ENCODE measurements at regions not wholly inside any gene's neighbourhood (a gene's known extent, or its start where the extent isn't known, plus 50 kb on each side); places are given as distances from the start of the nearest gene placed in this dataset.

DNA sequence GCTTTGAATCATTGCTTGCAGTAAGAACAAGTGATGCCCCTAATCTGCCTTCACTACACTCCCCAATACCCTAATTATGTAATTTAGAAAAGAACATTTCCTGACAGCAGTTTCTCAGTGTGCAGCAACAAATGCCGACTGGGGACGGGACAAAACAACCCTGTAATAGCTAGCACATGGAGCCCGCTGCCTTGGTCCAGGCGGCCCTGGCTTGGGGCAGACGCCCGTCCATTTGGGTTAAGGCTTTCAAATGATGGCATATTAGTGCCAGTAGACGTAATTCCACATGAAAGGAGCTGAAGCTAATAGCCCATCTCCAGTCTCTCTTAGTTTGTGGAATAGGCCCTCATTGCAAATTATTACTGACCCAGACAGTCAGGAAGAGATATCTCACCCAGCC lies 150.6 kb upstream of the PITX1 start:
- TF ChIP-seq, protein P1, sequence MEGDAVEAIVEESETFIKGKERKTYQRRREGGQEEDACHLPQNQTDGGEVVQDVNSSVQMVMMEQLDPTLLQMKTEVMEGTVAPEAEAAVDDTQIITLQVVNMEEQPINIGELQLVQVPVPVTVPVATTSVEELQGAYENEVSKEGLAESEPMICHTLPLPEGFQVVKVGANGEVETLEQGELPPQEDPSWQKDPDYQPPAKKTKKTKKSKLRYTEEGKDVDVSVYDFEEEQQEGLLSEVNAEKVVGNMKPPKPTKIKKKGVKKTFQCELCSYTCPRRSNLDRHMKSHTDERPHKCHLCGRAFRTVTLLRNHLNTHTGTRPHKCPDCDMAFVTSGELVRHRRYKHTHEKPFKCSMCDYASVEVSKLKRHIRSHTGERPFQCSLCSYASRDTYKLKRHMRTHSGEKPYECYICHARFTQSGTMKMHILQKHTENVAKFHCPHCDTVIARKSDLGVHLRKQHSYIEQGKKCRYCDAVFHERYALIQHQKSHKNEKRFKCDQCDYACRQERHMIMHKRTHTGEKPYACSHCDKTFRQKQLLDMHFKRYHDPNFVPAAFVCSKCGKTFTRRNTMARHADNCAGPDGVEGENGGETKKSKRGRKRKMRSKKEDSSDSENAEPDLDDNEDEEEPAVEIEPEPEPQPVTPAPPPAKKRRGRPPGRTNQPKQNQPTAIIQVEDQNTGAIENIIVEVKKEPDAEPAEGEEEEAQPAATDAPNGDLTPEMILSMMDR (IDR thresholded peaks at IDR 0.05) = no peak
- Mint-ChIP-seq H3K4me3 (no peak overlapping the region), H3K27me3 (ENCODE audit: low read depth in 2 of 2) (peaks cover 5 to 7% of the 10 kb centered on the region in 2 donors), H3K36me3 (no peaks in the 10 kb centered on the region), H3K9me3 (no peaks in the 10 kb centered on the region), H3K4me1 (no peaks in the 10 kb centered on the region), H3K27ac (no peak overlapping the region)
- H3K27me3 ChIP-seq (ENCODE audit: control insufficient read depth, insufficient read depth, low read length) = no peaks in the 10 kb centered on the region
- no peak for DNase-seq
- no peaks in the 10 kb centered on the region for H3K36me3 ChIP-seq (ENCODE audit: control insufficient read depth, insufficient read depth, low read length)
- ATAC-seq = no peak
- no peaks in the 10 kb centered on the region for H3K4me1 ChIP-seq (ENCODE audit: control insufficient read depth, insufficient read depth, low read length)
- 94% methylated on average over 7 of the region's 7 CpGs for WGBS (ENCODE audit: insufficient coverage)
- no peak overlapping the region for H3K4me3 ChIP-seq (ENCODE audit: low read length)
- no peak overlapping the region for H3K27ac ChIP-seq (ENCODE audit: low read length)
- intact Hi-C loops (cut with micrococcal nuclease) = no loop called here
- H3K9me3 ChIP-seq (ENCODE audit: control insufficient read depth, insufficient read depth, low read length) = no peaks in the 10 kb centered on the region

DNA sequence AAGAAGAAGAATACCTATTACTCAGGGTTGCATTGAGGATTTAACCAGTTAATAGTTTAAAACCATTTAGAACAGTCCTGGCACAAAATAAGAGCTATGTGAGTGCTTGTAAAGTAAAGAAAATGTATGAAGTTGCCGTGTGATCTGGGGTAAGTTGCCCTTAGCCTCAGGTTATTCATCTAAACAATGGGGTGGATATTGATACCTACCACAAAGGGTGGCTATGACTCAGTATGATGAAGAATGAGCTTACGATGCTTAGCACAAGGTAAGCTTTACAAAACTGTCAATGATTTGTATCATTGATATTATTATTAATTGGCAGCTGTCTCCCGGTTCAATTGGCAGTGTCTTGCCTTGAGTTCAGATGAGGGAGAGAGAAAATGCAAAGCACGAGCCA lies 149.4 kb upstream of the PITX1 start:
- Histone ChIP-seq H3K27ac (ENCODE audit: low read length) (no peak overlapping the region), H3K27me3 (ENCODE audit: control insufficient read depth, insufficient read depth, low read length) (no peaks in the 10 kb centered on the region), H3K9me3 (ENCODE audit: control insufficient read depth, insufficient read depth, low read length) (no peaks in the 10 kb centered on the region), H3K4me1 (ENCODE audit: control insufficient read depth, insufficient read depth, low read length) (no peaks in the 10 kb centered on the region), H3K4me3 (ENCODE audit: low read length) (no peak overlapping the region), H3K36me3 (ENCODE audit: control insufficient read depth, insufficient read depth, low read length) (no peaks in the 10 kb centered on the region)
- Mint-ChIP-seq H3K4me3 (no peak overlapping the region), H3K36me3 (no peaks in the 10 kb centered on the region), H3K9me3 (no peaks in the 10 kb centered on the region), H3K27me3 (ENCODE audit: low read depth in 2 of 2) (peaks cover 0 to 3% of the 10 kb centered on the region in 2 donors), H3K4me1 (no peaks in the 10 kb centered on the region), H3K27ac (no peak overlapping the region)
- no peak for DNase-seq
- 90% methylated on average over 4 of the region's 4 CpGs for WGBS (ENCODE audit: insufficient coverage)
- intact Hi-C loops (cut with micrococcal nuclease) = no loop called here
- TF ChIP-seq, protein P1 (IDR thresholded peaks at IDR 0.05) = no peak
- ATAC-seq = no peak

DNA sequence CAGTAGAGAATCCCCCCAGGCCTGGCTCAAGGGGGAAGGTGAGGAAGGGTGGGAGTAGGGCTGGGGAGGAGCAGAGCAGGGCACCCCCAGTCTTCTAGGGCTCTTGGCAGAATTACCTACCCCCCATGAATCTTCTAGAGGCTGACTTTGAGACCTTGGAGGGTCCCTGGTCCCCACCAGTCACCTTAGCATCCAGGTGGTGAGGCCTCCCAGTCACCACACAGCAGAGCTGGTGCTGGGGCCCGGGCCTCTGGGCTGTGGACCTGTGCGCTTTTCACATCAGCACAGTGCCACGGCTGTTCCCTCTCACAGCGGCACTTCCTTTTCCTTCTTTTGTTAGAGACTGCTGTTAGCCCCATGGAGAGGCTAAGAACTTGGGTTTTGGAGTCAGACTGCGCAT lies 148.6 kb upstream of the PITX1 start:
- Mint-ChIP-seq H3K27ac (no peak overlapping the region), H3K36me3 (no peaks in the 10 kb centered on the region), H3K4me1 (no peaks in the 10 kb centered on the region), H3K27me3 (ENCODE audit: low read depth in 2 of 2) (peaks cover 0 to 3% of the 10 kb centered on the region in 2 donors), H3K4me3 (no peak overlapping the region), H3K9me3 (no peaks in the 10 kb centered on the region)
- ATAC-seq (no peak), DNase-seq (no peak)
- H3K27me3 ChIP-seq (ENCODE audit: control insufficient read depth, insufficient read depth, low read length) = no peaks in the 10 kb centered on the region
- TF ChIP-seq, protein P1 (IDR thresholded peaks at IDR 0.05) = no peak
- WGBS (ENCODE audit: insufficient coverage) = 84% methylated on average over 5 of the region's 5 CpGs
- intact Hi-C loops (cut with micrococcal nuclease) = no loop called here
- H3K9me3 ChIP-seq (ENCODE audit: control insufficient read depth, insufficient read depth, low read length) = no peaks in the 10 kb centered on the region
- no peak overlapping the region for H3K27ac ChIP-seq (ENCODE audit: low read length)
- no peak overlapping the region for H3K4me3 ChIP-seq (ENCODE audit: low read length)
- no peaks in the 10 kb centered on the region for H3K36me3 ChIP-seq (ENCODE audit: control insufficient read depth, insufficient read depth, low read length)
- H3K4me1 ChIP-seq (ENCODE audit: control insufficient read depth, insufficient read depth, low read length) = no peaks in the 10 kb centered on the region

DNA sequence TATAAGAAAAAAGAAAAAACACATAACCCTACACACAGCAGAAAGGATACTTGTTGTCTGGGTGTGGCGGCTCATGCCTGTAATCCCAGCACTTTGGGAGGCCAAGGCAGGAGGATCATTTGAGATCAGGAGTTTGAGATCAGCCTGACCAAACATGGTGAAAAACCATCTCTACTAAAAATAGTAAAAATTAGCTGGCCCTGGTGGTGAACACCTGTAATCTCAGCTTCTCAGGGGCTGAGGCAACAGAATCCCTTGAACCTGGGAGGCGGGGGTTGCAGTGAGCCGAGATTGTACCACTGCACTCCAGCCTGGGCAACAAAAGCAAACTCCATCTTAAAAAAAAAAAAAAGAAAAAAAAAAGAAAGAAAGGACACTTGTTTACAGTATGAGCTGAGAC lies 147.6 kb upstream of the PITX1 start:
- no peaks in the 10 kb centered on the region for H3K9me3 ChIP-seq (ENCODE audit: control insufficient read depth, insufficient read depth, low read length)
- Mint-ChIP-seq H3K9me3 (no peaks in the 10 kb centered on the region), H3K27ac (no peak overlapping the region), H3K4me3 (no peak overlapping the region), H3K27me3 (ENCODE audit: low read depth in 2 of 2) (peaks cover 0 to 3% of the 10 kb centered on the region in 2 donors), H3K4me1 (no peaks in the 10 kb centered on the region), H3K36me3 (no peaks in the 10 kb centered on the region)
- intact Hi-C loops (cut with micrococcal nuclease) = no loop called here
- no peaks in the 10 kb centered on the region for H3K27me3 ChIP-seq (ENCODE audit: control insufficient read depth, insufficient read depth, low read length)
- no peak overlapping the region for H3K4me3 ChIP-seq (ENCODE audit: low read length)
- no peaks in the 10 kb centered on the region for H3K36me3 ChIP-seq (ENCODE audit: control insufficient read depth, insufficient read depth, low read length)
- no peak for DNase-seq
- ATAC-seq = no peak
- no peak overlapping the region for H3K27ac ChIP-seq (ENCODE audit: low read length)
- 100% methylated on average over 1 of the region's 3 CpGs for WGBS (ENCODE audit: insufficient coverage)
- TF ChIP-seq, protein P1 (IDR thresholded peaks at IDR 0.05) = no peak
- no peaks in the 10 kb centered on the region for H3K4me1 ChIP-seq (ENCODE audit: control insufficient read depth, insufficient read depth, low read length)
